DMS153 (cell line): ENCODE measurements at regions not wholly inside any gene's neighbourhood (a gene's known extent, or its start where the extent isn't known, plus 50 kb on each side); places are given as distances from the start of the nearest gene placed in this dataset.

Source experiments
- DNase-seq: peaks from one replicate; lab custom pipeline; 2025; lab: John Stamatoyannopoulos, UW

GRCh38 chr12:94031763-94032162, 116.6 kb upstream of the PLXNC1 start:
- DNase-seq: no peak

- DNase-seq: no peak
These were observed 116.0 kb upstream of the PLXNC1 start for GRCh38 chr12:94032368-94032767.

GRCh38 chr12:94033101-94033500, 115.3 kb upstream of the PLXNC1 start:
- DNase-seq: no peak

- DNase-seq: no peak
These were observed 114.6 kb upstream of the PLXNC1 start for GRCh38 chr12:94033784-94034183.

GRCh38 chr12:94037444-94037843, 110.9 kb upstream of the PLXNC1 start:
- no peak for DNase-seq

GRCh38 chr12:94038605-94039004, 109.8 kb upstream of the PLXNC1 start:
- DNase-seq: no peak

- no peak for DNase-seq
These were observed 109.1 kb upstream of the PLXNC1 start for GRCh38 chr12:94039199-94039840.

GRCh38 chr12:94039914-94040313, 108.5 kb upstream of the PLXNC1 start:
- DNase-seq: no peak

- DNase-seq: no peak
These were observed 106.5 kb upstream of the PLXNC1 start for GRCh38 chr12:94041850-94042249.

- DNase-seq: no peak
These were observed 106.1 kb upstream of the PLXNC1 start for GRCh38 chr12:94042321-94042720.

- no peak for DNase-seq
These were observed 101.6 kb upstream of the PLXNC1 start for GRCh38 chr12:94046626-94047410.

GRCh38 chr12:94047781-94048567, 100.4 kb upstream of the PLXNC1 start:
- DNase-seq: no peak

GRCh38 chr12:94048757-94049156, 99.6 kb upstream of the PLXNC1 start:
- DNase-seq: no peak

GRCh38 chr12:94049718-94050117, 98.7 kb upstream of the PLXNC1 start:
- DNase-seq: no peak

GRCh38 chr12:94053676-94054075, 94.7 kb upstream of the PLXNC1 start:
- no peak for DNase-seq

- no peak for DNase-seq
These were observed 92.8 kb upstream of the PLXNC1 start for GRCh38 chr12:94055528-94055927.

GRCh38 chr12:94056419-94057158, 91.8 kb upstream of the PLXNC1 start:
- DNase-seq: no peak

- DNase-seq: no peak
These were observed 90.9 kb upstream of the PLXNC1 start for GRCh38 chr12:94057262-94058151.

- DNase-seq: no peak
These were observed 88.7 kb upstream of the PLXNC1 start for GRCh38 chr12:94059394-94060368.

GRCh38 chr12:94062194-94062593, 86.2 kb upstream of the PLXNC1 start:
- DNase-seq: no peak
